HK-2 (cell line): ENCODE measurements at regions not wholly inside any gene's neighbourhood (a gene's known extent, or its start where the extent isn't known, plus 50 kb on each side); places are given as distances from the start of the nearest gene placed in this dataset.

Experiments
- DNase-seq: peaks from one replicate; pipeline ENCODE4 v3.0.0-alpha.2; 2018; ENCODE audit not compliant: unreplicated experiment

DNA sequence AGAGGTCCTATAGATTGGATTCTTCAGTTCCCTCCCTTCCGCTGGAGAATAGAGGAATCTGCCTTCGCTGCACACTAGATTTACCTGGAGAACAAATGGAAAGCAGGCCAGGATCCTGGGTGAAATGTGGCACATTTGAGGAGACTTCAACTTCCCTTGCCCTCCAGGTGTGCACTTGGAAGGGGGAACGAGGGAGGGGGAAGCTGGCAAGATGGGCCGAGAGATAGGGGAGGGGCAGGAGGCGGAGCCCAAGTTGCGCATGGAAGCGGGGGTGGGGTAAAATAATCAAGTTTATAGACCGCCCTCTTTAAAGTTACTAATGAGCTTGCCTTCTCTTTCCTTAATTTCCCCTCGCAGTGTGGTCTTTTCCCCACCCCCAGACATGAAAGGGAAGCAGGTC is 155.7 kb upstream of the CAMK1G start:
- DNase-seq, result no peak

DNA sequence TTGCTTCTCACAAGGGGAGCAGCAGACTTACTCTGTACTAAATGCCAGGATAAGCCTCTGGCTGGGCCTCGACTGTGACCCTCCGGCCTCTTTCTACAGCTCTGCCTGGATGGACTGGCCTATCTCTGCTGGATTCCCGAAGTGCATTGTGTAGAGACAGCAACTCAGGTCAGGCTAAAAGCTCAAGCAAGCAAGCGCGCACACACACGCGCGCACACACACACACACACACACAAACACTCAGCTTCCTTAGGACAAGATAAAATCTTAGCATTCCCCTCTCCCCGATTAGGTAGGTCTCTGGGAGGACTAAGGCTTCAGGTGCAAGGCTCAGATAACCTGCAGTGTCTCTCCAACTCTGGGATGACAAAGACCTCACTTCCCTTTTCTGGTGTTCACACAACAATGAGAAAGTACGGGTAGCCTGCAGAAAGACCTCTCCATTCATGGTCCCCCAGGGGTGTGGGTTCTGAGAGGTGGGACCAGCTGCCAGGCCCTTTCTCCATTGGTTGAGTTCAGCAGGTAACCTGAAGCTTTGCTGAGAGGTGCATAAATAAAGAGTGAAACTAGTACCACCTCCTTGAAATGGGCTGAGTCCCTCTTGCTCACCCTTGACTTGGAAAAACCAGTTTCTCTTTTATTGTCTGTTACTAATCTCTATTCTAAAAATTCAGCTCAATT is 155.1 kb upstream of the CAMK1G start:
- DNase-seq, result peak; percentile 41

DNA sequence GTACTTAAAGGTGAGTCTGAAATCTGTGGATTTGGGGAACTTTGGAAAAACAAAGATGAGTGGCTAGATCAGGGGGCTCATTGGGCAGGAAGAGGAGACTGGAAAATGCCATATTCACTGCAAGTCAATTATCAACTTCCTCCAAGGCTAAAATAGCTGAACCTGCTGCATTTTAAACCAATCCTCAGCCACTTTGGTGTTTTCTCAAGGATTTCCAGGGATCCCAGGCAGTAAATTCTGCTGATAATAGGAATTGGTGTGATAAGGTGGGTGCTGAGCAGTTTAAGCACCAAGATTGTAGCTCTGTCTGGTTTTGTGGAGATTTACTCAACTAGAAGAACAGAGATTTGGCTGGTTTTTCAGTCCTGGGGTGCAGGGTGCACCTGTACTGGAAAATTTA is 153.9 kb upstream of the CAMK1G start:
- DNase-seq, result no peak

DNA sequence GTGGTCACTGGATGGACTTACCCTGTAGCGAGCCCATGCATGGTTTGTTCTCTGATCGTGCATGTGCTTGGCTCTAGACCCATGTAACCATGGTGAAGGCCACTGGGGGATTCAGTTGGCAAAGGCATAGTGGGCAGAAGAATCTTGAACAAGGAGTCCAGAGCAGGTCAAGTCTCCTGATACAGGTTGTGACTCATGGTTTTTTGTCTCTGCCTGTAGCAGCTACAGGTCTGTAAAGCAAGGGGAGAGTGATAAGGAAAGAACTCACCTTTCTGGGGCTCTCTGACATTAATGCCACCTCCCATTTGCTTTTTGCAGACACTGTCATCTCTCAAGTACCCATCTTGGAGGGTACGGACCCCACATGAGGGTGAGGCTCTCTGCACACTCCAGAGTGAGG is 153.4 kb upstream of the CAMK1G start:
- no peak for DNase-seq

DNA sequence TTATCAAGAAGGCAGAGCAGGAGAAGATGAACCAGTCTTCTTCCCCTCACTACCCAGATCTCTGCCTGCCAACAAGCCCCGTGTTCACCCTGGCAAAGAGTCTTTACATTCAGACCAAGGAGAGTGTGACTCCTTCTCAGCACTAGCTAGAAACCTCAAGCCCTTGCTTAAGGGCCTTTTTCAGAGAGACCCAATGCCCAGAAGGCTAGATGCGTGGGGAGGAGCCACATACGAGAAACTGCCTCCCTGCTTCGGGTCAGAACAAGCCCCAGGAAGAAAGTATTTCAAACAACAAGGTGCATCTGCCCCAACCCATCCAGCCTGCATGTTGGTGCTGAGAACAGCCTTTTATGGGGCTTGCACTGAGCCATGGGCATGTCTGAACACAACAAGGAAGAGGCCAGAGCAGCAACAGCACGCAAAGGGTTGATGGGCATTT is 152.7 kb upstream of the CAMK1G start:
- DNase-seq, result no peak

DNA sequence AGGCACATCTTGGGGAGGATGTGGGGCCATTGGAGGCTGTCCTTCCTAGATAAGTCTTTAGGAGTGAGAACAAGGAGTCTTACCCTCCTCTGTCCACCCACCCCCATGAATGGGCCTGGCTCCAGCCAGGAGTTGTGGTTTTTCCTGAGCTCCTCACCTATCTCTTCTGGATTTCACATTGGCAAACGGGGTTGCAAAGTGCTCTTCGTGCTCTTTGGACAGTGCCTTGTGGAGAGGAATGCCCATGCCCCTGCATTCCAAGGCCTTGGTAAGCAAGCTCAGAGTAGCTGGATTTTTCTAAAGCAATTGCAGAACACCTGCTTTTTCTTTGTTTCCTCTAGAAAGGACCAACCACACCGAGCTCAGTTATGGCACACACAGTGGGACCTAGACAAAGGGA is 152.1 kb upstream of the CAMK1G start:
- no peak for DNase-seq

DNA sequence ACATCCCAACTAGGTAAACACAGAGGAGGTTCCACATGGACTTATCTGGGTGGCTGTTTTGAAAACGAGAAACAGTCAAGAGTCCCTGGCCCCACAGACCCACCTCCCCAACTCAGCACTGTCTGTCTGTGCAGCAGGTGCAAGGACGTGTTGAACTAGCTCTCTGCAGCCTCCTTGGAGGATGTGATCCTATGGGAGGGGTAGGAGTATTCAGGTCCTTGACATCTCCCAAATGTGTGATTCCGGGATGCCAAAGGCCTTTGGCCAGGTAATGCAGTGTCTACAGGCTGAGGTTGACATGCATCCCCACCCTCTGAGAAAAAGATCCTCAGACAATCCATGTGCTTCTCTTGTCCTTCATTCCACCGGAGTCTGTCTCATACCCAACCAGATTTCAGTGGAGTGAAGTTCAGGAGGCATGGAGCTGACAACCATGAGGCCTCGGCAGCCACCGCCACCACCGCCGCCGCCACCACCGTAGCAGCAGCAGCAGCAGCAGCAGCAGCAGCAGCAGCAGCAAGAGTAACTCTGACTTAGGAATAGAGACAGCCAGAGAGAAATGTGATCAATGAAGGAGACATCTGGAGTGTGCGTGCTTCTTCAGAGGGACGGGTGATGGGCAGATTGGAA is 151.6 kb upstream of the CAMK1G start:
- DNase-seq, result no peak

DNA sequence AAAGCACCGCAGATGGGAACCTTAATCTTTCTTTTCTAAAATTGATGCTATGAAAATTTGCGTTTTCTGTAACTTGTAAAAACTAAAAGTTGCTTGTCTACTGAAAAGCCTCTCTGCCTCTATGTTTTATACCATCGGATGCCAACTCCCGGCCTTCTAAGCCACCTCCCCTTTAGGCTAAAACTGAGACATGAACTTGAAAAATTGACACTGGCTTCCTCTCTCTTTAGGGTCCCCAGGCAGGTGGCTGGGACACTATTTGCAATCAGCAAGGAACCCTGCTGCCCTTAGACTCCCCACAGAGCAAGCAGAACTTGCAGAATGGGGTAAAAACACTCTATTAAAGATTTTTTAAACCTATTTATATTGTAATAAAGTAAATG is 151.1 kb upstream of the CAMK1G start:
- no peak for DNase-seq

DNA sequence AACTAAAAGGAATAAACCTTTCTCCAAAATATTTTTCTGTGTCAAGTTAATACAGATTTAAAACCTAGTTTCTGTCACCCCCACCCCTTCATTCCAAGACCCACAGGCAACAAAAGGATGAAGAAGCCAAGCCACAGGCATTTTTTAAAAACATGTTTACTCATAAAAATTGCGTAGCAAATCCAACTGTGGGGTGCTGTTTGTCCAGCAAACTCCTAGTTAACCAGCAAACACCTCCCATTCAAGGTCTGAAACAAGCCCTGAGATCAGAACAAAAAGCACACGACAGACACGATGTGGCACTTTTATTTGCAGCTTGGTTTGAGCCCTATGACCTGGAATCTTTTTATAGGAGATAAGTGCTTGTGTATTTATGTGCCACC is 149.9 kb upstream of the CAMK1G start:
- DNase-seq, result no peak

DNA sequence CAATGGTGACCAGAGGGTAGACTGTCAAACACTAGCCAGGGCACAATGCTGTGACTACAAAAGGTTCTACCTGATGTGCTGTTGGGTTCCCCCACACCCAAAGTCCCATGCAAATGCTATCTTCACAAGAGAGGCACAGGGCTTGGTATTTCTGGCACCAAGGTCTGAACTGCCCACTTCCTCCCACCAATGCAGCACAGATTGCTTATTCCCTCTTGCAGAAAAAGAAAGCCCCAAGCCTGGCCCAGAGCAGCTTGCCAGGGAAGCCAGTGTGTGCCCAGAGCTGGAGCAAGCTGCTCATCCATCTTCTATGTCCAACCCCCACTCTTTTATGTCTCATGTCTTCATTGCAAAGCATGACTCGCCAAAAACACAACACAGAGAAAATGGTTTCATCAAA is 149.4 kb upstream of the CAMK1G start:
- DNase-seq, result peak; percentile 48

DNA sequence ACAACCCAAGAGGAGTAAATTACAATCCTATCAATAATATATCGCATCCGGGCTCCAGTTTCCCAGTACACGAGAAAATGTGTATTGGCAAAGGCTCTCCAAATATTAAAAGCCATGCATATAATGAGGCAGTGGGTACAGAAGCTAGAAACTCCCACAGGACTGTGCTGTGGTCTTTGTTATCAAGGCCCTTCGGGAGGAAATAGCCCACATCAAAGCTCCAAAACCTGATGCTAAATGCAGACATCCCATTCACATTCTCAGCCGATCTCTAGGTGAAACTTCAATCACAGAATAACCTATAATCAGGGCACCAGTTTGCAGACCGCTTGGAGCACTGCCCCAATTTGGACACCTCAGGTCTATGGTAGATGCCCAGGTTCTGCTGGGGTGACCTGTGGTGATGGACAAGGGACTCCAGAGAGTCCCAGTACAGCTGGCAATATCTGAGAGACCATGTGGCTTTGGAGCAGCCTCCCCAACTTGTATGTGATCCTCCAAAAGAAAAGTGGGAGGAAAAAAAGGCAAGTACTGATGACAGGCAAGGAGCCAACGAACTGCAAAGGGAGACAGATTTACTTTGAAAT is 148.8 kb upstream of the CAMK1G start:
- DNase-seq, result no peak

DNA sequence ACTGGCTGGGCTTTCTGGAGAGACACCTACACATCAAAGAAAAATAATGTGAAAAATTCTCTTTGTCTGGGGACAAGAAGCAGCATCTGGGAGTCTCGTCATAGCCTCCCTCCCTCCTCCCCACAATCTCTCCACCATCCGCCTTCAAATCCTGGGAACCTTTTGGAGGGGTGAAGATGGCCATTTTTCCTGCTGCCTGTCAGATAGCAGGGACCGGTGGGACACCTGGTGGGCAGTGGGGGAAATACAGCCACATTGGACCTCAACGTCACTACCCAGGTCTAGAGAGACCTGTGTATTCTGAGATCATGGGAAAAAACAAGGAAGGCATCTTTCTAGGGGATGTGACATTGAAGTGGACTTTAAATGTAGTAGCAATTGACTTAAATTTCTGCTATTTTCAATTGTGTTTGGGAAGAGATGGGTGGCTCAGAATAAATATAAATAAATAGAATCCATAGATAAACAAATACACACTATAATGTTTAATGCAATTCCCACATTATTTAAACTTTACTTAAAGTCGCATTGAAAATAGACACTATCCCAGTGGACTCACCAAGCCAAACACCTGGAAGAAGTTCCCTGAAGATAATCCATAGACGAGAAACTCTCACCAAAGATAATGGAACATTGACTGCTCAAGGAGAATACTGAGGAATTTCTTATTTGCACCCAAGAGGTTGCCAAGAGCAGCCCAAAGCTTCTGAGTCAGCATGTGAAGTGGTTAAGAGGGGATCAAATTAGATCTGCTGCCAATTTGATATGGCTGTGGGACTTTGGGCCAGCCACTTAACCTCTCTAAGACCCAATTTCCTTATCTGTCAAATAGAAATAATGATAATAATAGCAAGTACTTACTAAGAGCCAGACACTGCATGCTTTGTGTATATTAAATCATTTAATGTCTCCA is 147.6 kb upstream of the CAMK1G start:
- peak; percentile 98 for DNase-seq

DNA sequence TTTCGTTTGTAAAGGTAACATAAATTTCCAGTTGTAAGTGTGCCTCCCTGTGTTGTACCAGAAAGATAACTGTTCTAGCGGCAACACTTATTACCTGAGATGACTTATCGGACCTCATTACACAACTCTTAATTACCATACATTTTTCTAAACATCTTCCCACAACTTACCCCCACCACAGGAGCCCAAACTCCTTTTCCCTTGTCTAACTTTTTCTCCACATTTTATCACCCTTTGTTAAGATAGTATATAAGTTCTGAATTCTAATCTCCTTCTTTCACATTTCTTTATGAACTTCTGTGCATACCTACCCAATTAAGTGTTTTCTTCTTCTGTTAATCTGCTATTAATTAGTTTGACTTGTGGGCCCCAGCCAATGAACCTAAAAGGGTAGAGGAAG is 143.7 kb upstream of the CAMK1G start:
- DNase-seq, result no peak

DNA sequence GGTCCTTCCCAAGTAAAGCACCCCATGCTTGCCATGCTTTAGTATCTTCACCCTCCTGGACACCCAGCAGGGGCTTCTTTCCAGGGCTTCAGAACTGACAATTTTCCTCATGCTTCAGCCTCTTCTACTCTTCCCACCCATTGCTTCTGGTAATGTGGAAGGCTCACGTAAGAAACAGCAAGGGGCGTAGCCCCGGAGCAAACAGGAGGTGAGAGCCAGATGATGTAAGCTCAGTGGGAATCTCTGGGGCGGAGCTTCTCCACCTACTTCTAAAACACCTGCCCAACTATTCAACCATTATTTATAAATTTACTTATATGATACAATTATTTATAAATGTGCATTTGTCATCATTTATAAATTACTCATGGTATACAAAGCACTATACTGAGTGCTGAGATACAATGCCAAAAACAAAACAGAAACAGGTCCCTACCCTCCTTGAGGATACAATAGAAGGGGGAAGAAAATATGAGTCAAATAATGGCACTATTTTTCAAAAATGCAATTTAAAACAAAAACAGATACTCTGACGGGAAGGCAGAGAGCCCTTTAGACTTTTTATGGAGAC is 140.1 kb upstream of the CAMK1G start:
- no peak for DNase-seq

DNA sequence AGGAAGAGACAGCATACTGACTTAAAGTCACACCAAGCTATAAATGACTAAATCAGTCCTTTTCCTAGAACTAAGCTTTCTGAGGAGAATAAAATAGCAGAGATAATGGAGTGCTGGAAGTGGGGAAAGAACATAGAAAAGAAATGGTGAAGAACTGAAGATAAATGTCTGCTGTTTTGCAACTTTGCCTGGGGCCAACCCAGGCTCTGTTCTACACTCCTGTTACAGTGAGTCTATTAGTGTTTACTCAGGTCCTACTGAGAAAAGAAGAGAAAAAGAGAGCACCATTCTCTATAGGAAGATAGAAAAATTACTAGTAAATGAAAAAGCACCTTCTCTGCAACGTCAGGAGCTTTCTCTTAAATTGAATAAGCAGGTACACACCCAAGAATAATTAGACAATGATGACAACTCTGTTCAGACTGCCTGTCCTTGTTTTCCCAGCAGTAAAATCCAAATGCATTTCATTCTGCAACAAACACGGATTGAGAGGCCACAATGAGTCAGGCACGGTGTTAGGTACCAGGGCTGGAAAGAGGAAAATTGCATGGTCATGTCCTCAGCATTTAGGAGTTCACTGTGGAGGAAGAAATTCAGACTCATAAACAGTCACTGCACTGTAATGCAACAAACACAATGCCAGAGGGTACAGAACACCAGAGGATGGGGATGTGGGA is 139.4 kb upstream of the CAMK1G start:
- DNase-seq, result no peak

DNA sequence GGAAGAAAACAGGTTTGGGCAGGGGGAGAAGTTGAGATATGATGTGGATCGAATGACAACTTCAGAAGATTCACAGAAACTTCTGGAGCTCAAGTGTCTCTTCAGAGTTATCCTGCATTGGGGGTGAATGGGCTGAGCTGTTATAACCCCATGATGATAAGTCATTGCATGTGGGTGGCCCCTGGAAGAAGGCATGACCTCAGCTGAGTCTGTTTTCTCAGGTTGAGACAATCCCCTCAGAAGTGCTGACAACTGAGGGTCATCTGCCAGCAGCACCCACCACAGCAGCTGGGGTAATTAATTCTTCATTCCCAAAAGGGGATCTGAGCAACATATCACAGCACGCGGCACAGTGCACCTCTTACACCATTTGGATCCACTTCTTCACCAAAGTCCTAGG is 138.6 kb upstream of the CAMK1G start:
- DNase-seq, result no peak

DNA sequence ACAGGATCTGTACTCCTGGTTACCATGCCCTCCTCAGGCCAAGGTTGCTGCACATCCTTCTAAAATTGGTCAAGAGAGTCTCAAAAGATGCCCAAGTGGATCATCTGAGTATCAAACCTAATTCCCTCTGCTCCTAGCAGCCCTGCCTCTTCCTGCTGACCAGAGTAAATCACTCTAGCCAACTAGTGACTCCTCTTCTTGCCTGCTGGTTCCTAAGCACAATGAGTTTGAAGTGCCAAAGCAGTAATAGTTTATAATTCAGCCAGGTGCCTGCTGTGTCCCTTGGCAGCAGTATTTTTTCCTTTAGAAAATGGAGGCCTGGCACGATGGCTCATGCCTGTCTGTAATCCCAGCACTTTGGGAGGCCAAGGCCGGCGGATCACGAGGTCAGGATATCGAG is 137.9 kb upstream of the CAMK1G start:
- no peak for DNase-seq

DNA sequence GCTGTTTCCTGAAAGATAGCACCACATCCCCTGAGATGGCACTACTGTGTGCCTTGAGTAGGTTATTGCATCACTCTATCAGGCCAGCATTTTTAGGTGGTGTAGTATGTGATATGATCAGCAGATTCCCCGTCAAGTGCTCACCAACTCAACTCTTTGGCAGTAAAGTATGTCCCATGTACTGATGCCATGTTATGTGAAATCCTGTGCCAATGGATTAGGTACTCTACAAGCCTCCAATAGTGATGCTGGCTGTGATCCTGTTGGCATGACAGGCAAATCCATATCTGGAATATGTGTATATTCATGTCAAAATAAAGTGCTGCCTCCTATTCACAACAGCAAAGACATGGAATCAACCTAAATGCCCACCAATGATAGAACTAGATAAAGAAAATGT is 137.2 kb upstream of the CAMK1G start:
- DNase-seq, result no peak

DNA sequence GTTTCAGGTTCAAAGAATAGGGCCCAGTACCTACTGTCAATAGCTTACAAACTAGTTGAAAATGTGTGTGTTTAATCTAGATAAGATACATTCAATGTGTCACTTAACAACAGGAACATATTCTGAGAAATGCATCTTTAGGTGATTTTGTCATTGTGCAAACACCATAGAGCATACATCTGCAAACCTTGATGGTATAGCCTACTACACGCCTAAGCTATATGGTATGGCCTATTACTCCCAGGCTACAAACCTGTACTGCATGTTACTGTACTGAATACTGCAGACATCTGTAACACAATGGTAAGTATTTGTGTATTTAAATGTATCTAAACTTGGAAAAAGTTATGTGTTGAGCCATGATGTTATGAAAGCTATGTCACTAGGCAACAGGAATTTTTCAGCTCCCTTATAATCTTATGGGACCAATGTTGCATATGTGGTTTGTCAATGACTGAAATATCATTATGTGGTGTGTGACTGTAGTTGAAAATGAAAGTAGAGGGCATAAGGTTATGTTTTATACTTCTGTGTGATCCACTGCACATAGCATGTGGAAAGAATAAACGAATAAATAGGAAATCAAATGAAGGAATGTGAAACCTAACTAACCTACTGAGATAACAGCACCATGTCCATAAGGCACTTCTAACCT is 129.0 kb upstream of the CAMK1G start:
- no peak for DNase-seq

DNA sequence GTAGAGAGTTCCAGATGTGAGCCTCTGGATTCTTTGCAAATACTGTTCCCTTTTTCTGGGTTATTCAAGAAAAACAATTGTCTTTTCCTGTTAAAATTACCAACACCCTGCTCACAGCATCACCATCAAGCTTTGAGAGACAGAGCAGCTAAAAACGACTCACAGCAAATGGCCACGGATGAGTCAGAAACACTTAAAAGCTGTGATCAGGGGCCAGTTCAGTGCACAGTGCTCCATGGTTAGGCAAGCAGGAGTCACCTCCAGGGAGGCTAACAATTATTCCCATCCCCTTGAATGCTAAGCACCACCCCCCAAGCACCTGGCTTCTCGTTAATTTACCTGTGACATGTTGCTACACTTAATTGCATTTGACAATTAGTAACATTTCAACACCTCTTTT is 128.4 kb upstream of the CAMK1G start:
- peak; percentile 43 for DNase-seq
